ENCODE measurements at regions not wholly inside any gene's neighbourhood (a gene's known extent, or its start where the extent isn't known, plus 50 kb on each side); places are given as distances from the start of the nearest gene placed in this dataset.

DNA sequence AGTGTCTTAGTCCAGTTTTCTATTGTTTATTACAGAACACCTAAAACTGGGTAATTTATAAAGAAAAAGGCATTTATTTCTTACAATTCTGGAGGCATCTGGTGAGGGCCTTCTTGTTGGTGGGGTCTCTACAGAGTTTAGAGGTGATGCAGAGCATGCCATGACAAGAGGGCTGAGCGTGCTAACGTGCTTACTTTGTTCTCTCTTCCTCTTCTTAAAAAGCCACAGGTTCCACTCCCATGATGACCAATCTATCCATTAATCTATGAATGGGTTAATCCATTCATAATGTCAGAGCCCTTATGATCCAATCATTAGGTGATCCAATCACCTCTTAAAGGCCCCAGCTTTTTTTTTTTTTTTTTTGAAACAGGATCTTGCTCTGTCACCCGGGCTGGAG, 291.5 kb upstream of the GALNTL6 start:
- 47% methylated on average over 2 of the region's 3 CpGs; no CpG with 5 or more reads in 1 of the 2 experiments for WGBS, 2 experiments (ENCODE audit: extremely low coverage in 1 of 2, insufficient coverage in 1 of 2, insufficient read length in 1 of 2, insufficient replicate concordance in 2 of 2, low coverage in 1 of 2, low lambda C conversion rate in 2 of 2, missing lambda C conversion rate in 1 of 2)
- FAIRE-seq: no peak

More for the DNA sequence above, 291.5 kb upstream of the GALNTL6 start:
- H3K27ac ChIP-seq (ENCODE audit: low read depth, low read length): no peak overlapping the region
- H2BK120ac ChIP-seq (replicated peaks; ENCODE audit: low read depth, low read length): no peak overlapping the region
- CTCF ChIA-PET (ENCODE audit: partially characterized antibody): no interaction called here
- no peak overlapping the region for H3K4me2 ChIP-seq (ENCODE audit: insufficient read depth in 1 of 2, low read depth in 2 of 2, low read length in 2 of 2)
- no peak for TF ChIP-seq CHD2 (IDR thresholded peaks at IDR 0.05; ENCODE audit: low read length)
- TF ChIP-seq, protein P1, sequence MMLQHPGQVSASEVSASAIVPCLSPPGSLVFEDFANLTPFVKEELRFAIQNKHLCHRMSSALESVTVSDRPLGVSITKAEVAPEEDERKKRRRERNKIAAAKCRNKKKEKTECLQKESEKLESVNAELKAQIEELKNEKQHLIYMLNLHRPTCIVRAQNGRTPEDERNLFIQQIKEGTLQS (IDR thresholded peaks at IDR 0.05; ENCODE audit: insufficient read depth, low read depth, low read length): no peak
- no peaks in the 10 kb centered on the region for H3K79me2 ChIP-seq (ENCODE audit: control insufficient read depth in 1 of 2, insufficient read depth in 2 of 2, low read length in 2 of 2)
- no peaks in the 10 kb centered on the region for H3K4me1 ChIP-seq (replicated peaks in 1 of 4; ENCODE audit: control insufficient read depth in 3 of 4, insufficient read depth in 4 of 4, low read length in 3 of 4)
- H2BK5ac ChIP-seq (ENCODE audit: low read depth, low read length): no peak overlapping the region
- no peaks in the 10 kb centered on the region for H3K23me2 ChIP-seq (ENCODE audit: low read depth, low read length)
- no peaks in the 10 kb centered on the region for H3K9me3 ChIP-seq (ENCODE audit: insufficient read depth in 2 of 2, low read depth in 1 of 2, low read length in 1 of 2)
- no peak overlapping the region for H3K4ac ChIP-seq (replicated peaks; ENCODE audit: insufficient read length, low read depth, low read length)
- H3K4me3 ChIP-seq (ENCODE audit: extremely low read depth in 1 of 4, insufficient read depth in 2 of 4, low read depth in 3 of 4, low read length in 4 of 4): no peak overlapping the region
- no peak overlapping the region for H3K14ac ChIP-seq (ENCODE audit: insufficient read length)
- H3K79me1 ChIP-seq (ENCODE audit: low read depth, low read length): no peaks in the 10 kb centered on the region
- no peak overlapping the region for H2BK20ac ChIP-seq (ENCODE audit: low read length)
- H4K8ac ChIP-seq (ENCODE audit: extremely low read depth, insufficient read depth, low read length): no peak overlapping the region
- no peak overlapping the region for H2AFZ ChIP-seq (ENCODE audit: low read length)
- H3K18ac ChIP-seq (ENCODE audit: extremely low read depth, low read length): no peak overlapping the region
- H2AK5ac ChIP-seq (ENCODE audit: low read depth, low read length): no peak overlapping the region
- no peak overlapping the region for H3K9ac ChIP-seq (replicated peaks in 1 of 4; ENCODE audit: extremely low read depth in 1 of 4, low read depth in 3 of 4, low read length in 3 of 4)
- POLR2A ChIA-PET (ENCODE audit: partially characterized antibody): no interaction called here
- no peaks in the 10 kb centered on the region for H3K36me3 ChIP-seq (ENCODE audit: control insufficient read depth in 2 of 4, insufficient read depth in 4 of 4, low read length in 3 of 4)
- no peak overlapping the region for H3K56ac ChIP-seq (replicated peaks; ENCODE audit: insufficient read length, low read depth, low read length)
- H4K20me1 ChIP-seq (replicated peaks in 1 of 2; ENCODE audit: control insufficient read depth in 1 of 2, insufficient read depth in 2 of 2, low read length in 2 of 2): no peaks in the 10 kb centered on the region
- H4K91ac ChIP-seq (replicated peaks; ENCODE audit: insufficient read length, low read length): no peak overlapping the region
- H4K5ac ChIP-seq (ENCODE audit: insufficient read length, low read depth, low read length): no peak overlapping the region
- H2BK12ac ChIP-seq (ENCODE audit: low read depth, low read length): no peak overlapping the region
- H3K23ac ChIP-seq (ENCODE audit: insufficient read length): no peak overlapping the region
- H3K27me3 ChIP-seq (replicated peaks in 1 of 4; ENCODE audit: control insufficient read depth in 3 of 4, extremely low read depth in 1 of 4, insufficient read depth in 3 of 4, low read length in 3 of 4): no peaks in the 10 kb centered on the region
- H2BK15ac ChIP-seq (ENCODE audit: low read length): no peak overlapping the region
- no peak for DNase-seq (ENCODE audit: low read depth in 1 of 2, low spot score in 2 of 2)
